ENCODE measurements at regions not wholly inside any gene's neighbourhood (a gene's known extent, or its start where the extent isn't known, plus 50 kb on each side); places are given as distances from the start of the nearest gene placed in this dataset.

DNA sequence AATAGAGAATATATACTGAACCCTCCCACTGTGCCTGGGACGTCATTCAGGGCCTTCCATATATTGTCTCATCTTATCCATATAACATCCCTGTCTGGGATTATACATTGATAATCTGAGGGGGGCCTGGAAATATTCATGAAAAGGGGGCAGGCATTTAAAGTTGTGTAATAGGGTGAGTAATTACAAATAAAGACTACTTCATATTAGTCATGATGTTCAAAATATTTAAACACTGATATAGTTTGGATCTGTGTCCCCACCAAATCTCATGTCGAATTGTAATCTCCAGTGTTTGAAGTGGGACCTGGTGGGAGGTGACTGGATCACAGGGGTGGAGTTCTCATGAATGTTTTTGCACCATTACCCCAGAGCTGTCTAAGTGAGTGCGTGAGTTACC, 97.8 kb downstream of the AQP9 start:
- DNase-seq (ENCODE audit: low spot score), result no peak
- no peak for FAIRE-seq

DNA sequence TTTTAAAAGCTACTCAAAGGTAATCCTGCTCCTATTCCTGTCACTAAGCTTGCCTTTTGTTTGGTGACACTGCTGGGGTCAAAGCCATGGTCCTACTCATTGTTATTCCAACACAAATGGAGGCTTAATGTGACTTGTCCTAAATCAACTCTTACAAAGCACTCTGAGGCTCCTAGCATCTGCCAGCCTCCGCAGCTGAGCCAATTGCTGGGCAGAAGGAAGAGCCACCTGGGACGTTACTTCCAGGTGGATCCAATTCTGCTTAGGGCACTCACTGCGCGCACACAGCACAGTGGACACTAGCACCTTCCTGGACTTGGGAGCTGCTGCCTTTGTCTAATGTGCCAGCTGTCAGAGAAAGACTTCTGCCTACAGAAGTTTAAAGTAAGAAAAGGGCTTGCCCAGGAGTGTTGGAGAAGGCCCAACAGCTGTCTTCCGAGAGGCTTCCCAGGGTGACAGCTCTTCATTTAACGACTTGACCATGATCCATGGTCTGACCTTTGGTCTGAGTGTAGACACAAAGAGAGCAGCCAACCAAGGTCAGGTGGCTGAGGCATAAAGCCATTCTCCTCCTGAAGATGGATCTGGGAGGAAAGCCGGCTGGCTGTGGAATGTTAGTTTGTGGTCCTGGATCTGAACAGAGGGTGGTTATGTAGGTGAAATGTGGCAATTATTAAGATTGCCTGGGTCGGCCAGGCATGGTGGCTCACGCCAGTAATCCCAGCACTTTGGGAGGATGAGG, 102.2 kb downstream of the AQP9 start:
- FAIRE-seq (no peak), DNase-seq (ENCODE audit: low spot score) (no peak)

DNA sequence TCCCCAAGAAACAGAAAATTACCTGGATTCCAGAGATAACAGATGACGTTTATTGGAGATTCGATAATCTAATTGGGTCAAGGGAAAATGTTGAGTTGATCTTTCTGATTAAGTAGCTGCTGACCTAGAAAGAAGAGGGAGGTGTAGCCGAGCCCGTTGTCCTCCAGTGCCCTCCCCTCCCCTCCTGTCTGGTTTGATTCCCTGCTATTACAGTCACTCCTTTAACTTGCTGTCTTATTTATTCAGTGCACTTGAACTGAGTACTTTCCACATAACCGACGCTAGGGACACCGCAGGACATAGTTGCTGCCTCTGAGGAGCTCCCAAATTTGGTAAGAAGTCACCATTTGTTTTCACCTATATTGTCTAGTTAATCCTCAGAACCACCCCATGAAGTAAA, 103.7 kb downstream of the AQP9 start:
- DNase-seq (ENCODE audit: low spot score) (no peak), FAIRE-seq (peak; percentile 71)

DNA sequence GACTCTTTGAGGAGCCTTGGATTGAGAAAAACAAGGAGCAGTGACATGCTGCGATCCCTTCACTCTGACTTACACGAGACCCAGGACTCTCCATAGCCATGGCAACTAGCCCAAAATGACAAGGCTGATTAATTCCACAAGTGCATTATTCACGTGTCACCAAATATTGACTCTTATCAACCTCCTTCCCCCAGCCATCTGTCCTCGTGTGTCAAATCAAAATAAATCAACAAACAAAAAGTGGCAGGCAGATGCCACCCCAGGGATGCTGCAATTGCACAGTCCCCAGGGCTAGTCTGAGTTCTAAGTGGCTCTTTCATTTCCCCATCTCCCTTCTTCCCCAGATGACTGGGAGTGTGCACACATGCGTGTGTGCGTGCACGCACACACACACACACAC, 104.9 kb downstream of the AQP9 start:
- FAIRE-seq (no peak), DNase-seq (ENCODE audit: low spot score) (no peak)

DNA sequence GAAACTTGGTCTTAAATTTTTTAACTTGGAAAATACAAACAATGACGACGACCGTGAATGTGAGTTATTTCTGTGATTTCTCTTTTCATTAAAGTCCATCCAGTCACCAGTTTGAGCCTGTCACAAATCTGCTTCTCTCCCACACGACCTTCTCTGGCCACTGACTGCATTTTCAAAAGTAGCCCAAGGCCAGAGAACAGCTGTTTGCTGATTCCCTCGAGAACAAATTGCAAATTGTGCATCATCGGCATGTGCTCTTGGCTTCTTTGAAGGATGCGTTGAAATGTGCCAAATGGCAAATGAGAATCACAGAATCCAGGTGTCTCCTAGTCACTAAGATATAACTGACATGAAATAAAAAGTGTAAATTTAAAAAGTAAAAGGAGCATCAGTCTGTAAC, 106.4 kb downstream of the AQP9 start:
- no peak for FAIRE-seq

DNA sequence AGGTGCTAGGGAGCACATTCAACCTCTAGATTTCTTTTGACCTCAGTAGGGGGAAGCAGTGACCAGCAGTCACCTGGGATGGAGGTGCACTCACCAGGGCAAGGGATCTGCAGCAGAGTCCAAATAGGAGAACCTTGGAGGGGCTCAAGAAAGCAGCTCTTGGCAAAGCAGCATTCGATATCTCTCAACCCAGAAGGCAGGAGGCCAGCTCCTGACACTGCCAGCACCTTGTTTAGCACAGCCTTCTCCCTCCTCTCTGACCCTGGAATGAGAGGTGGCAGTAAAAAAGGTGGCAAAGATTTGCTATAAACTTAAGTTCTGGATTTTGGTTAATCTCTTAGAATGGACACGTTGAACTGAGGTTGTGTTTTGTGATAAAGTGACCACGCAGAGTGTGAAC, 107.9 kb downstream of the AQP9 start:
- DNase-seq (ENCODE audit: low spot score) (no peak), FAIRE-seq (no peak)

More for the DNA sequence above, 106.4 kb downstream of the AQP9 start:
- no peak for DNase-seq (ENCODE audit: low spot score)

DNA sequence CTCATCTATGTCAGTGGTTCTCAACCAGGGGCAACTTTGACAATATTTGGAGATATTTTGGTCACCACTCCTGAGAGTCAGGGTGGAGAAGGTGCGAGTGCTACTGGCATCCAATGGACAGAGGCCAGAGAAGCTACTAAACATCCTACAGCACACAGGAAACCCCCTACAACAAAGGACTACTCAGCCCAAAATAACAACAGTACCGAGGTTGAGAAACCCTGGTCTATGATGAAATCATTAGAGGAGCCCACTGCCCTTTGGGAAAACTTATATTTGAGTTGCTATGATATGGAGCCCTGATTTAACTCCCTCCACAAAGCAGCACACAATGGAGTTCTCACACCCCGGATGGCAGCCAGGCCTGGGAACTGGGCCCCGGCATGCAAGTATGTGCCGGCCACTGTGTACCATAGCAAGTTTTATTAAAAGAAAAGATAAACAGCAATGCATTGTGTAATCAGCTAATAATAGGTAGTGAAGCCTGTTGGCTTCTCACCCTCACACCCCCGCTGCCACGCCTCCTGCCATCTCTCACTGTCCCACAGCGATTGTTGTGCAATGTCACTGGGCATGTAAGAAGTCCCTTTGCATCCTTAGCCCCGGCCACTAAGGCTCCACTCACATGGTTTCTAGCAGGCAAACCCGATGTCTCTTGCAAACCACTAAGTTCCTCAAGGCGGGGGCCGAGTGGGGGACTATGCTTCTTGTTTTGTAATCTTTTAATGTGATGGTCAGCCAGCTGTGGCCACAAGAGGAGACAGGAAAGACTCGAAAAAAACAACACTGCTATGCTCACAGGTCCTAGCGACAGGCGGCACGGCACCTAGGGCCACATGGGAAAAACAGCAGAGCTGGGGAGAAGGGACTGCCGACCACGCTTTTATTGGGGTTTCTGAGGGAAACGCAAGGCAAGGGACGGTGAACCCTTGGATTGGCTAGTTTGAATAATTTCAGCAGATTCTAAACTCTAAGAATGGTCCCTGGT, 110.0 kb downstream of the AQP9 start:
- no peak for FAIRE-seq
- DNase-seq (ENCODE audit: low spot score), result no peak

DNA sequence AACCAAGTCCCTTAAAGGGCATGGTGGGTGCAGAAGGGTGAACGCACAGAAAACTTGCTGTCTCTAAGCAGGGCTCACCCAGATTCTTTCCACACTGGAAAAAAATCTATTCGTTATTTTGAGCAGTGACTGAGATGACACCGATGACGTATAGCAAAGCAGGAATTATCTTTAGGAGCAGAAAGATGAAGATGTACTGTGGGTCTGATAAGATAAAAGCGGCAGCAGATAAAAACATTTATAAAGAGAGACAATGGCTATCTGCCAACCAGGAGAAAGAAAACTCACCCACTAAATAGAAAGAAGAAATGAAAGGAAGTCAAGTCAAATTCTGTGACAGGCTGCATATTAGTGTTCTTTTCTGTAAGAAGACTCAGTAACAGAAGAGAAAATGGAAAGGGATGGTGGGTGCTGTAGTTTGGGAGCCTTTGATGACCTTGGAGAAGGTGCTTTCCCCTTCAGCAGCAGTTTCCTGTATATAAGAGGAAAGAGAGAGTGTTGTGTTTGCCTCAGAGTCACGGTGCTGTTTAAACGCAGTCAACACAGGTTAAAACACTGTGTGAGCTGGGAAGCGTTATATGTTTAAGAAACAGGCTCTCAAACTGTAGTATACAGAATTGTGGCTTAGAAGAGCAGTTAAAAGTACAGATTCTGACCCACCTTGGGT, 111.6 kb downstream of the AQP9 start:
- DNase-seq (ENCODE audit: low spot score) (no peak), FAIRE-seq (no peak)

DNA sequence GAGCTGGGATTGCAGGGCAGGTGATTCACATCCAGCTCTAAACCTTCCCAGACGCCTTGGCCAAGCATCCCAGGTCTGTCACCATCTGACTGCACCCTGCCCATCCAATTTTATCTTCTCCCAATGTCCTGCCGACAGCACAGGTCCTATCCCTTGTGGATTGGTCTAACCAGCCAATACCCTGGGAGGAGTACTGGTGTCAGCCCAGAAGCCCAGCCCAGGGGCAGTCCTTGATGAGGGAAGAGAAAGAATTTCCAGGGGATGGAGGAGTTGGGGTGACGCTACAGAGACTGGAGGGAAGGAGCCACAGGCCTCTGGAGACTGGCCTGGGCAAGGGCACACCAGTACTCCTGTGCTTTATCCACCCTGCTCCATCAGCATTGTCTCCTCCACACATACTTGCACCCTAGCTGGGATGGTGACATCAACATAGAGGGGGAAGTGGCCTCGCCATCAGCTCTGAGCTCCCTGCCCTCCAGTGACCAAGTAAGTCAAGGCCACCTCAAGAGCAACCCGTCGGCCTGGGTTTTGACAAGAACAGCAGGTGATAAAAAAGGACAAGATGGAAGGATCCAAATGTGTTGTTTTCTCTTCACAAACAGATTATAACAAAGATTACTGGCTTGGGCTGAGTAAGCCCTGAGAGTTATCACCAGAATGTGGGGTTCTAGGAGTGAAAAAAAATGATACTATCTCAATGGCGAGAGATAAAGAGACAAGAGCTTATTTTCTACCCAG, 114.6 kb downstream of the AQP9 start:
- FAIRE-seq (peak; percentile 42), DNase-seq (ENCODE audit: low spot score) (no peak)

DNA sequence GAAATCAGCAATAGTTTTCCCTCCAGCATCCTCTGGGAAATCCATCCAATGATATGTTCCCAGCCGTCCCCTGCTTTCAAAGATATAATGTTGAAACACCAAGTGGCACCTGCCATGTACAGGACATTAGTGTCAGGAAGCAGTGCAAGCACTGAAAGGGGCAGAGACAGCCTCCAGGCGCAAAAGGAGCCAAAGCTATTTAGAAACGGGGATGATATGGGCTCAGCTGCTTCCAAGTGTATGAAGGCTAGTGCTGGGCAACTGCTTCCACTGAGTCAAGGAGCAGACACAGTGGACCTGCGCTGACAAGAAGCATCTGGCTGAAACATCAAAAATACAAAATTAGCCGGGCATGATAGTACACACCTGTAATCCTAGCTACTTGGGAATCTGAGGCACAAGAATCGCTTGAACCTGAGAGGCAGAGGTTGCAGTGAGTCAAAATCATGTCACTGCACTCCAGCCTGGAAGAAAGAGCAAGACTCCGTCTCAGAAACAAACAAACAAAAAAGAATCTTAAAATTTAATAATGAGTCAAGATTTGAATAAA, 119.7 kb downstream of the AQP9 start:
- DNase-seq (ENCODE audit: low spot score) (no peak), FAIRE-seq (no peak)

DNA sequence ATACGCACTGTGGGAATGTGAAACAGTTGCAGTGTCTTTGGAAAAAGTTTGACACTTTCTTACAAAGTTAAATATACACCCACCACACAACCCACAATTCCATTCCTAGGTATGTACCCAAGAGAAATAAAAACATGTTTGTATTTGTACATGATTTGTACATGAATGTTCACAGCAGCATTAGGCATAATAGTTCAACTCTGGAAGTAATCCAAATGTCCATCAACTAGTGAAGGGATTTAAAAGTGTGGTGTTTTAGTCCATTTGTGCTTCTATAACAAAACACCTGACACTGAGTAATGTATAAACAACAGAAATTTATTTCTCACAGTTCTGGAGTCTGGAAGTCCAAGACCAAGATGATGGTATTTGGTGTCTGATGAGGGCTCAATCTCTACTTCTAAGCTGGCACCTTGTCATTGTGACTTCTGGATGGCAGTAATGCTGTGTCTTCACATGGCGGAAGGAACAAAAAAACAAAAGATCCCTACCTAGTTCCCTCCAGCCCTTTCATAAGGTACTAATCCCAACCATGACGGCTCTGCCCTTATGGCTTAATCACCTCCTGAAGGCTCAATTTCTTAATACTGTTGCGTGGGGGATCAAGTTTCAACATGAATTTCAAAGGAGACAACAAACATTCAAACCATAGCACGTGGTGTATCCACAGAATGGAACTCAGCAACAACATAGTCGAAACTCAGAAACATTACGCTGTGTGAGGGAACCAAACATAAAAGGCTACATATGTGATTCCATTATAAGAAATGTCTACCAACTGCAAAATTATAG, 120.5 kb downstream of the AQP9 start:
- no peak for DNase-seq (ENCODE audit: low spot score)
- peak; percentile 37 for FAIRE-seq

DNA sequence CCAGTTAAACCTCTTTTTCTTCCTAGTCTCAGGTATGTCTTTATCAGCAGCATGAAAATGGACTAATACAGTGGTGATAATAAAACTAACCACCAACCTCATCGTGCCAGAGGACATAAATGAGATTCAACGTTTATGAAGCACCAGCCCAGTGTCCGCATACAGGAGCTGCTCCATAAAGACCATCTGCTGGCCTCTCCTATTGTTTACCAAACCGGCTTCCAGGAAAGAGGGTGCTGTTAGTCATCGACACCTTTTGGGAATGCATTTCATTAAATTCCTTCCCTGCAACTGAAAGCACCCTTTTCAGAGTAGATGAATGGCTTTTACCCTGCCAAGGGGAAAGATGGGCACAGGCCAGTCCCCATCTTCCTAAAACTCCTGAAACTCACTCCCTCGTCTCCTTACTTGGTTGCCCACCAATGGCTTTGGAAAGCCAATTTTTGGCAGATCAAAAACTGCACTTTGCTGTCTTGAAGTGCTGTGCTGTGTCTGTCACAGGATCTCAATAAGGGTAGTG, 122.1 kb downstream of the AQP9 start:
- no peak for FAIRE-seq

DNA sequence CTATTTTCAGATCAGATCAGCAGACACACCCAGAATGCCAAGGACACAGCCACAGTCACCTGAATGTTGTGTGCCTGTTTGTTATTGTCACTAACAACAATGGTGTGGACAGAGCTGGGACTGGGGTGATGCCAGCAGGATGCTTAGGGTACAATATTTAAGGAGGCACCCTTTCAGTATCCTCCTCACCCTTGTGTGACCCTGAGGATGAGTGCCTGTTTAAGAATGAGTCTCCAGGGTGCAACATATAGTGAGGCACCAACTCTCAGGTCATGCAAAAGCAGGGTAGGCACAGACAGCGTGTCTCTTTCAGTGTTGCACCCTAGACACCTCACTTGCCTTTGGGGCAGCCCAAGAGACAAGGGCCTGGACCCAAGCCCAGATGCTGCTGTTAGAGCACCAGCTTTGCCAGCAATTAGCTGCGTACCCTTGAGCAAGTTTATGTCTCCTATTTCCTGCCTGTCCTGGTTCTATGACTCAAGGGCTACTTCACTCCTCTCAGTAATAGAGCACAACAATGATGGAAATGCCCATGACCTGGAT, 122.6 kb downstream of the AQP9 start:
- FAIRE-seq, result peak; percentile 62
- no peak for DNase-seq (ENCODE audit: low spot score)

More for the DNA sequence above, 122.1 kb downstream of the AQP9 start:
- no peak for DNase-seq (ENCODE audit: low spot score)

DNA sequence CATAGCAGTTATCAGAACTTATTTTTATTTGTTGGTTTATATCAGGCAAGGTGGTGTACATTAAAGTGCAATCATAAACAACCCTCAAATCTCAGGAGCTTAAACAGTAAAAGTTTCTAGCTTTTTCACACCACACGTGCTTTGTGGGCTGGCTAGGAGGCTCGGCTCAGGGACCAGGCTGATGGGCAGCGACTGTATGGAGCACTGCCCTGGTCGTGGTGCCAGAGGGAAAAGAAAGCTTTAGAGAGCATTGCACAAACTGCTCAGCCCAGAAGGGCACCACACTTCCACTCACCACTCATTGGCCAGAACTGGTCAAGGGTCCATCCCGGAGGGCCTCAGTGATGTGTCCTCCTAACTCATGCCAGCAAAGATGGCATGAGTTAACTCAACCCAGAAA, 123.2 kb downstream of the AQP9 start:
- DNase-seq (ENCODE audit: low spot score), result no peak
- no peak for FAIRE-seq

DNA sequence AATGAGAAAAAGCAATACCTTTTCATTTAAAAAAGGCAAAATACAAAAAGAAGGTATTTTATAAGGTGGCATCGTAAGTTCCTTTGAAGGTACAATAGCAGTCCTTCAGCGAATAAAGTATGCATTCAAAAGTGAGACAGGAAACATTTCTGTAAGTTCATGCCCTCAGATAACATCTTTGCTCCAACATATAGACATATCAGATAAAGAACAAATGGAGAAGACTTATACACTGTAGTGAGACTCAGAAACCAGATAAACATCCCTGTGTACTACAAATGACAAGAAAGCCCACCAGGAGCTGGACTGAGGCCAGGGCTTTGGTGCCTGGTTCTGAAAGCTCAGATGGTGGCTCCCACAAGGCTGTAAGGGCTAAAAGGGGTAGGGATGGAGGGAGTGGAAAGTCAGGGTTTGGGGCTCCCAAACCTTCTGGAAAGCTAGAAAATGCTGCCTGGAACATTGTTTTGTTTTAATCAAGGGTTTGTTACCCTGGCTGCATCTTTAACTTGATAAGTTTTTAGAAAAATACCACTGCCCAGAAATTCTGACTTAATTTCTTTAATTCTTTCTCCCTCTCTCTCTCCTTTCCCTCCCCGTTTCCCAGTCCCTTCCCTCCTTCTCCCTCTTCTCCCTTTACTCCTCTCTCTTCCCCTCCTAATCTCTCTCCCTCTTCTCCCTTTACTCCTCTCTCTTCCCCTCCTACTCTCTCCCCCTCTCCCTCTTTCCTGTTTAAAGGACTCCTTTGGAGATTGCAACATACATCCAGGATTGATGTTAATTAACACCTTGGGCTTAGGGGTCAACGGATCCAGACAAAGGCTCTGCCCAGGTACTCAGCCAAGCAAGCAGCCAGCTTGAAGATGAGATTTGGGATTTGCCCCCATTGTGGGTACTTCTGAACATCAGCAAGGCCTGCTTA, 126.1 kb downstream of the AQP9 start:
- FAIRE-seq, result no peak
- no peak for DNase-seq (ENCODE audit: low spot score)

DNA sequence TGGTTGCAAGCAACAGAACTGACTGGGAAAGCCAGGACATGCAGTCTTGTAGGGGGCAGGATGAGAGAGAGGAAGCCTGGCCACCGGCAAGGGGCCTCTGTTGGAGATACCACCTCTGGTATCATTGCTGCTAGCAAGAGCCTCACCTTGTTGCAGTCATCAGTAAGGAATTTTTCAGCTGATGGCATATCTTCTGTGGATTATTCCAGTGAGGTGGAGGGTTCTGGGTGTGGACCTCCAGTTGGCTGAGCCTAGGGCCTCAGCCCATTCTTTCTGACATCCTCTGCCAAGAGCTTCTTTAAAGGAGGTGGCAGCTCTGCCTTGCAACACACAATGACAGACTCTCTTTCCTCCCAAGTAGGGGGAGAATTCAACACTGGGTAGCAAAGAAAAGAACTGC, 128.9 kb downstream of the AQP9 start:
- no peak for FAIRE-seq

DNA sequence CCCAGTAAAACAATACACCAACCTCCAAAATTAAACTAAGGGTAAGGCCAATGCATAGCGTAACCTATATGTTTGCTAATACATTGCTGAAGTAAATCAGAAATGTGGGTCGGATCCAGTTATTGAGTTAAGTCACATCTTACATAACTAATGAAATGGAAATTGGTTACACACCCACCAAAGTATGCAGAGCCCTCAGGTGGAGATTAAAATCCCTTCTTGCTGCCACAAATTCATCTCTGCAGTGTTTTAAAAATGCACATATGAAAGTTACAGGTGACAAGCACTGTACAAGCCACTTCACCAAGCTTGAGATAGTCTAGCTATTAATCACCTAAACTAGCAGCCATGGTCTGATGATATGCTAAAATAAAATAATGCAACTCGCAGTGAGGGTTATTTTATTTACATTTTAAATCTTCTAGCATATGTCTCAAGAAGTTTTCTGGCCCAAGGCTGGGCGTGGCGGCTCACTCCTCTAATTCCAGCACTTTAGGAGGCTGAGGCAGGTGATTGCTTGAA, 130.6 kb downstream of the AQP9 start:
- DNase-seq (ENCODE audit: low spot score) (no peak), FAIRE-seq (peak; percentile 62)

More for the DNA sequence above, 128.9 kb downstream of the AQP9 start:
- no peak for DNase-seq (ENCODE audit: low spot score)

Measured in urothelium cell line (cell line).